ENCODE measurements at regions not wholly inside any gene's neighbourhood (a gene's known extent, or its start where the extent isn't known, plus 50 kb on each side); places are given as distances from the start of the nearest gene placed in this dataset.

- ChIA-PET POLR2A (no interaction called here), CTCF (interaction anchor here (0.9 to 5.9 kb wide), 2 partner anchors 9 to 11 kb away, joined by 5 to 27 read pairs; no protein-coding TSS in a partner anchor)
- DNase-seq (ENCODE audit: extremely low spot score) = no peak
- TF ChIP-seq, protein P1, sequence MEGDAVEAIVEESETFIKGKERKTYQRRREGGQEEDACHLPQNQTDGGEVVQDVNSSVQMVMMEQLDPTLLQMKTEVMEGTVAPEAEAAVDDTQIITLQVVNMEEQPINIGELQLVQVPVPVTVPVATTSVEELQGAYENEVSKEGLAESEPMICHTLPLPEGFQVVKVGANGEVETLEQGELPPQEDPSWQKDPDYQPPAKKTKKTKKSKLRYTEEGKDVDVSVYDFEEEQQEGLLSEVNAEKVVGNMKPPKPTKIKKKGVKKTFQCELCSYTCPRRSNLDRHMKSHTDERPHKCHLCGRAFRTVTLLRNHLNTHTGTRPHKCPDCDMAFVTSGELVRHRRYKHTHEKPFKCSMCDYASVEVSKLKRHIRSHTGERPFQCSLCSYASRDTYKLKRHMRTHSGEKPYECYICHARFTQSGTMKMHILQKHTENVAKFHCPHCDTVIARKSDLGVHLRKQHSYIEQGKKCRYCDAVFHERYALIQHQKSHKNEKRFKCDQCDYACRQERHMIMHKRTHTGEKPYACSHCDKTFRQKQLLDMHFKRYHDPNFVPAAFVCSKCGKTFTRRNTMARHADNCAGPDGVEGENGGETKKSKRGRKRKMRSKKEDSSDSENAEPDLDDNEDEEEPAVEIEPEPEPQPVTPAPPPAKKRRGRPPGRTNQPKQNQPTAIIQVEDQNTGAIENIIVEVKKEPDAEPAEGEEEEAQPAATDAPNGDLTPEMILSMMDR (IDR thresholded peaks at IDR 0.05; ENCODE audit: control extremely low read depth, extremely low read depth, low read depth, missing control alignments) = no peak
These were observed 929.9 kb downstream of the TLE4 start for GRCh38 chr9:80501635-80502034.

GRCh38 chr9:80500300-80500699 is 928.5 kb downstream of the TLE4 start:
- CTCF ChIA-PET = no interaction called here
- POLR2A ChIA-PET = no interaction called here
- no peak for DNase-seq (ENCODE audit: extremely low spot score)
- TF ChIP-seq, protein P1 (IDR thresholded peaks at IDR 0.05; ENCODE audit: control extremely low read depth, extremely low read depth, low read depth, missing control alignments) = no peak

DNA sequence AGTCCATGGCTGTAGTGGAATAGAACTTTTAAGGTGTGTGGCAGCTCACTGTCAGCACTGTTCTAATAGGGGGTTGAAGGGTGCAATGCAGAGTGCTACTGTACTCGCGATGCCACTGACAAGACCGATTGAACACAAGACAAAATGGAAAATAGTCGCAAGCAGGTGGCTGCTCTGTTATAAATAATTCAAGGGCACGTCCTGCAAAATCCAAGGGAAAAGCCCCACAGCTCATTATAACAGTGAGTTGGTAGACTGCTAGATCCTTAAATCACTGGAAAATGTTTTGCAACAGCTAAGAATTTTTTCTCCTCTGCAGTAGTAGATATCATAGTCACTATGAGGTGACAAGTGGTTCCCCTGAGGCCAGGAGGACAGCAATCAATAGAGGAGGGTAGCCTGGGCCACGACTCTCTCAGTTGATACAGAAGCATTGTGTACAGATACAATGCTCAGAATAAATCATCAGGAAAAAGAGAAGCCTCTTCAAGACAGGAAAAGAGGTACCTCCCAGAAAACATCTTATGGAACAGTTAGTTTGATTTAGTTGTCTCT is 926.3 kb downstream of the TLE4 start:
- CTCF ChIA-PET = interaction anchor here (1.6 to 2.5 kb wide), 3 partner anchors 9 to 23 kb away, joined by 5 to 8 read pairs (median 6); no protein-coding TSS in a partner anchor
- DNase-seq (ENCODE audit: extremely low spot score) = no peak
- TF ChIP-seq, protein P1 (IDR thresholded peaks at IDR 0.05; ENCODE audit: control extremely low read depth, extremely low read depth, low read depth, missing control alignments) = no peak
- POLR2A ChIA-PET = no interaction called here

GRCh38 chr9:80496901-80497556 is 925.3 kb downstream of the TLE4 start:
- ChIA-PET POLR2A (no interaction called here), CTCF (interaction anchor here (1.6 to 2.5 kb wide), 3 partner anchors 8 to 22 kb away, joined by 5 to 8 read pairs (median 6); no protein-coding TSS in a partner anchor)
- TF ChIP-seq, protein P1 (IDR thresholded peaks at IDR 0.05; ENCODE audit: control extremely low read depth, extremely low read depth, low read depth, missing control alignments) = no peak
- DNase-seq (ENCODE audit: extremely low spot score) = no peak

GRCh38 chr9:80493258-80493657 is 921.5 kb downstream of the TLE4 start:
- TF ChIP-seq, protein P1 (IDR thresholded peaks at IDR 0.05; ENCODE audit: control extremely low read depth, extremely low read depth, low read depth, missing control alignments) = no peak
- CTCF ChIA-PET = interaction anchor here (6.6 kb wide), 1 partner anchor 11 kb away, joined by 27 read pairs; no protein-coding TSS in a partner anchor
- DNase-seq (ENCODE audit: extremely low spot score) = no peak
- POLR2A ChIA-PET = no interaction called here

DNA sequence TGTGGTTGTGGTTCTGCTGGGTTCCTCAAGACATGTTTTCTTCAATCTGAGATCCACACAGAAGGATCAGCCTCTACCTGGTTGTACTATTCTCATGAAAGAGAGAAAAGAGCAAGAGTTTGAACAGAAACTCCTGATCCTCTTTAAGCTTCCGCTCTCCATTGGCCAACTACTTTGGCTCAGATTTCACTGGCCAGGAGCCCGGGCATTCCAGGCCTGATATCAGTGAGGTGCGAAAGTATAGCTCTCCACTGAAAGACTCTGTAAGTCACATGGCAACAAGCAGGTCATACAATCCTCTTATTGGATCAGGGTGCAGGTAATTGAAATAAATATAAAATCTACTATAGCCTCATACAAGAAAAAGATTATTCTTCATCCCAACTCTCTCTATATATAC is 920.5 kb downstream of the TLE4 start:
- ChIA-PET CTCF (interaction anchor here (6.6 kb wide), 1 partner anchor 12 kb away, joined by 27 read pairs; no protein-coding TSS in a partner anchor), POLR2A (no interaction called here)
- TF ChIP-seq, protein P1 (IDR thresholded peaks at IDR 0.05; ENCODE audit: control extremely low read depth, extremely low read depth, low read depth, missing control alignments) = no peak
- no peak for DNase-seq (ENCODE audit: extremely low spot score)

Measured in GM10248 (cell line).